Neutrophil (primary cell): ENCODE measurements at regions not wholly inside any gene's neighbourhood (a gene's known extent, or its start where the extent isn't known, plus 50 kb on each side); places are given as distances from the start of the nearest gene placed in this dataset.

ENCODE experiments used
- H3K27ac ChIP-seq: fragments of 200-600 bp; sonication (generic); 2 replicates; pipeline ENCODE4 v1.5.1; 2016; ENCODE audit warnings: mild to moderate bottlenecking, moderate library complexity
- H3K27me3 ChIP-seq: fragments of 200-600 bp; sonication (generic); 2 replicates; pipeline ENCODE4 v1.6.0; 2016; ENCODE audit warnings: mild to moderate bottlenecking
- H3K36me3 ChIP-seq: fragments of 200-600 bp; sonication (generic); 2 replicates; pipeline ENCODE4 v1.5.1; 2017
- H3K4me1 ChIP-seq, 2 experiments: fragments of 200-600 bp in 1 of 2; sonication (generic) in 1 of 2; 1 replicate in 1 of 2; 2 replicates in 1 of 2; pipeline versions ENCODE4 v1.5.1 to v1.6.1; 2013 to 2016; ENCODE audit warnings: low read depth in 1 of 2, low read length in 1 of 2, mild to moderate bottlenecking in 1 of 2, moderate library complexity in 1 of 2; ENCODE audit not compliant: control insufficient read depth in 1 of 2, insufficient read depth in 1 of 2
- H3K4me3 ChIP-seq, 2 experiments: fragments of 200-600 bp in 1 of 2; sonication (generic) in 1 of 2; 1 replicate in 1 of 2; 2 replicates in 1 of 2; pipeline ENCODE4 v1.5.1; 2013 to 2016; ENCODE audit warnings: low read depth in 1 of 2, low read length in 1 of 2, mild to moderate bottlenecking in 1 of 2, moderate library complexity in 1 of 2
- H3K9me3 ChIP-seq: fragments of 200-600 bp; sonication (generic); 2 replicates; pipeline ENCODE4 v1.5.1; 2016
- TF ChIP-seq, protein P1 (sequence below): fragments of 200-600 bp; sonication (generic); IDR thresholded peaks from 2 replicates; pipeline ENCODE4 v1.5.1; 2016; ENCODE audit warnings: antibody characterized with exemption

DNA sequence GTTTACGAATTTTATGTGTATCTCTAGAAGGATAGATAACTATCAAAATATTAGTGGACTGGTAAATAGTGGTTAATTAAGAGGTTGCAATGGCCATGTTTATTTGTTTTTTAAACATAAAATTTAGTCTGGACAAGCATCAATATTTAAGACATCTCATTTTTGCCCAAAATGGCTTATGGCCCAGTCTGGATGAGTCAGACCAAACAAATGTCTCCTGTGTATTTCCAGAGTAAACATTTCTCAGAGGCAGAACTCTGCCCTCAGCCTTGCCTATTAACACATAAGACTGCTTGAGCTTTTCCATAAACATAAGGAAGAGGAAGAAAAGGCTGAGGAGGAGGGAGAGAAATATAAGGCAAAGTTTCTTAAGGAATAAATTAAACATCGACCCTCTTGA is 277.1 kb upstream of the DIAPH2 start:
- no peak overlapping the region for H3K27ac ChIP-seq

DNA sequence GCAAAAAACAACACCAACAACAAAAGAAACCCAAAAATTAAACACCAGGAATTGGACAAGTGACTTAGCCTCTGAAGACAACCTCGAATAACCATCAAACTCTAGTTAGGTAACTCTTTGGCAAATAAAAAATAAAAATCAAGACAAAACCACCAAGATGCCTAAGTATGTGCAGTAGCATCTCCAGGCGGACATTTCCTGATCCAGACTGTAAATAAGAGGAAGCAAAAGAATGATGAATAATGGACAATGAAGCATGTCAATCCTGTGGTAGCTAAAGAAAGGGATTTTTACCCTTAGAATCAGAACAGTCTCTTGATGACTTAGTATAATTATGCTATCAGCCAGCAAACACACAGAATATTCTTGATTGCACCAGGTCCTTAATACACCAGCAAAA is 276.7 kb upstream of the DIAPH2 start:
- TF ChIP-seq, protein P1, sequence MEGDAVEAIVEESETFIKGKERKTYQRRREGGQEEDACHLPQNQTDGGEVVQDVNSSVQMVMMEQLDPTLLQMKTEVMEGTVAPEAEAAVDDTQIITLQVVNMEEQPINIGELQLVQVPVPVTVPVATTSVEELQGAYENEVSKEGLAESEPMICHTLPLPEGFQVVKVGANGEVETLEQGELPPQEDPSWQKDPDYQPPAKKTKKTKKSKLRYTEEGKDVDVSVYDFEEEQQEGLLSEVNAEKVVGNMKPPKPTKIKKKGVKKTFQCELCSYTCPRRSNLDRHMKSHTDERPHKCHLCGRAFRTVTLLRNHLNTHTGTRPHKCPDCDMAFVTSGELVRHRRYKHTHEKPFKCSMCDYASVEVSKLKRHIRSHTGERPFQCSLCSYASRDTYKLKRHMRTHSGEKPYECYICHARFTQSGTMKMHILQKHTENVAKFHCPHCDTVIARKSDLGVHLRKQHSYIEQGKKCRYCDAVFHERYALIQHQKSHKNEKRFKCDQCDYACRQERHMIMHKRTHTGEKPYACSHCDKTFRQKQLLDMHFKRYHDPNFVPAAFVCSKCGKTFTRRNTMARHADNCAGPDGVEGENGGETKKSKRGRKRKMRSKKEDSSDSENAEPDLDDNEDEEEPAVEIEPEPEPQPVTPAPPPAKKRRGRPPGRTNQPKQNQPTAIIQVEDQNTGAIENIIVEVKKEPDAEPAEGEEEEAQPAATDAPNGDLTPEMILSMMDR: no peak
- Histone ChIP-seq H3K4me1 (no peaks in the 10 kb centered on the region), H3K9me3 (no peaks in the 10 kb centered on the region), H3K4me3 (no peak overlapping the region), H3K27ac (no peak overlapping the region), H3K36me3 (no peaks in the 10 kb centered on the region), H3K27me3 (no peaks in the 10 kb centered on the region)

More for the DNA sequence above, 277.1 kb upstream of the DIAPH2 start:
- TF ChIP-seq, protein P1: no peak
- H3K9me3 ChIP-seq: no peaks in the 10 kb centered on the region
- H3K27me3 ChIP-seq: no peaks in the 10 kb centered on the region
- H3K4me3 ChIP-seq: no peak overlapping the region
- no peaks in the 10 kb centered on the region for H3K36me3 ChIP-seq
- H3K4me1 ChIP-seq: no peaks in the 10 kb centered on the region

DNA sequence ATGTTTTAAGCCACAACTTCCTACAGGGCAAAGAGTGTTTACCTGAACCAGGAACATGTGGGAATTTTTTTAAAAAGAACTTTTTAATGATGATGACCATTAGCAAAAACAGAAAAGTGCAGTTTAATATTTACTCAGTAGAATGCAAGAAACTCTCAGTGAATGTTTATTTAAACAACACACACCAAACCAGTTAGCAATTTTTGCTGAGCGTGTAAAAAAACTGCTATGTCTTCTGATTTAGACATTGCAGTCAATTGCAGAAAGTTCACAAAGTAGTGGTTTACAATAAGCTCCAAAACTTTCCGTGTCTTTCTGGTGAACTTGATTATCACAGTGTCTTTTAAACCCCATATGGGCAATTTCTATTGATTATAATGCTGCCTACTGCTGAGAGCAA is 273.7 kb upstream of the DIAPH2 start:
- Histone ChIP-seq H3K27me3 (no peaks in the 10 kb centered on the region), H3K4me1 (no peaks in the 10 kb centered on the region), H3K27ac (no peak overlapping the region), H3K9me3 (no peaks in the 10 kb centered on the region), H3K36me3 (no peaks in the 10 kb centered on the region), H3K4me3 (no peak overlapping the region)
- TF ChIP-seq, protein P1: no peak

DNA sequence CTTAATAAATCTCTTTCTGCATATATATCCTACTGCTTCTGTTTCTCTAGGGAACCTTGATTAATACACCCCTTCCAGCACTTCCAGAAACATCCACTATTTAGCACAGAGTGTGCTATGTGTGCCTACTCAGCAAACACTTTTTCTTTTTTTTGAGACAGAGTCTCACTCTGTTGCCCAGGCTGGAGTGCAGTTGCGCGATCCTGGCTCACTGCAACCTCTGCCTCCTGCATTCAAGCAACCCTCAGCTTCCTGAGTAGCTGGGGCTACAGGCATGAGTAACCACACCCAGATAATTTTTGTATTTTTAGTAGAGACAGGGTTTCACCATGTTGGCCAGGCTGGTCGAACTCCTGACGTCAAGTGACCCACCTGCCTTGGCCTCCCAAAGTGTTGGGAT is 266.9 kb upstream of the DIAPH2 start:
- Histone ChIP-seq H3K27me3 (no peaks in the 10 kb centered on the region), H3K4me3 (no peak overlapping the region), H3K9me3 (no peaks in the 10 kb centered on the region), H3K36me3 (no peaks in the 10 kb centered on the region), H3K27ac (no peak overlapping the region), H3K4me1 (no peaks in the 10 kb centered on the region)
- TF ChIP-seq, protein P1: no peak

DNA sequence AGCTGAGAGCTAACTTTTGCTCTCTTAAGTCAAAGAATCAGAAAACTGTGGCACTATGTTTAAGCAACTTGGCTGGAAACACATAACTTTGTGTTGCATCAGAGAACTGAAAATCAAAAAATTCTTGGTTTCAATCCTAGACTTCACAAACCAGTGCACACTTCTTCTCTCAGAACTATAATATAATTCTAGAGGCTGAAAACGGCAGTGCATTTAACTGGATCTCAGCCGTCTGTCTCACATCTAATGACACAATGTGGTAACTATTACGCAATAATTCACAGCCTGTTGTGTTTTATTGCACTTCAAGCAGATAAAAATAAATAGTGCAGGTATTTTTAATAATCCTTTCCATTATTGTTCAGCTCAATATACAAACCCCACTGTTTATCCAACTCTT is 260.6 kb upstream of the DIAPH2 start:
- no peaks in the 10 kb centered on the region for H3K36me3 ChIP-seq
- H3K4me3 ChIP-seq: no peak overlapping the region
- no peaks in the 10 kb centered on the region for H3K27me3 ChIP-seq
- TF ChIP-seq, protein P1: no peak
- H3K27ac ChIP-seq: peak overlapping the region; percentile 65
- no peaks in the 10 kb centered on the region for H3K9me3 ChIP-seq
- H3K4me1 ChIP-seq: peaks cover 19 to 20% of the 10 kb centered on the region in 2 experiments

DNA sequence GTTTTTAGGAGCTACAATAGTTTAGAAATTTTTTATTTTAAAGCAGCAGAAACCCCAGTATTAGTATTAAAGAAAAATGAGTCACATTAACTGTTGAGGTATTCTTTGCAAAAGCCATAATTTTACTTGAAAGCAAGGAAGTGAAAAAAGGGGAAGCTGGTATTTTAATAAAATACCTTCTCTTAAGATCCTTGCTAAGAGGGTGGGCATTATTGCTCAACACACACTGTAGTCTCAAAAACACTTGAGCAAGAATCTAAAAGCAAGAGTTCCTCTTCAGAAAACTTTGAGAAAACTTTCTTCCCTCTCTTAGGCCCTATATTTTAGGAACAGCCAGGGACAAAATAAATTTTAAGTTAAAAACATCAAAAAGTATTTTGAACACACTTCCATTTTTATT is 259.4 kb upstream of the DIAPH2 start:
- peaks cover 19 to 20% of the 10 kb centered on the region in 2 experiments for H3K4me1 ChIP-seq
- TF ChIP-seq, protein P1: no peak
- H3K4me3 ChIP-seq: no peak overlapping the region
- no peaks in the 10 kb centered on the region for H3K36me3 ChIP-seq
- no peaks in the 10 kb centered on the region for H3K27me3 ChIP-seq
- H3K9me3 ChIP-seq: no peaks in the 10 kb centered on the region
- peak overlapping the region; percentile 65 for H3K27ac ChIP-seq
